Endothelial cell of umbilical vein (primary cell): ENCODE measurements at regions not wholly inside any gene's neighbourhood (a gene's known extent, or its start where the extent isn't known, plus 50 kb on each side); places are given as distances from the start of the nearest gene placed in this dataset.

ENCODE experiments used
- CTCF ChIP-seq, 2 donors: IDR thresholded peaks; 1 replicate in 1 of 2; 2 replicates in 1 of 2; pipeline ENCODE4 v1.5.1; 2011; ENCODE audit warnings: low read length in 2 of 2, mild to moderate bottlenecking in 2 of 2, moderate library complexity in 2 of 2, control low read depth in 1 of 2, inconsistent platforms in 1 of 2, low read depth in 1 of 2; ENCODE audit not compliant: insufficient read depth in 1 of 2; ENCODE audit errors: extremely low read depth in 1 of 2
- EZH2 ChIP-seq: IDR thresholded peaks from 2 replicates; pipeline ENCODE4 v1.6.1; 2012; ENCODE audit warnings: borderline replicate concordance, low read depth, mild to moderate bottlenecking, moderate library complexity, low read length, inconsistent platforms; ENCODE audit not compliant: severe bottlenecking
- FOS ChIP-seq: IDR thresholded peaks from 2 replicates; pipeline ENCODE4 v1.6.1; 2011; ENCODE audit warnings: mild to moderate bottlenecking, low read length, moderate library complexity, borderline replicate concordance; ENCODE audit not compliant: insufficient read depth
- GATA2 ChIP-seq: IDR thresholded peaks from 2 replicates; pipeline ENCODE4 v1.7.0; 2011; ENCODE audit warnings: low read depth, mild to moderate bottlenecking, moderate library complexity, mixed read lengths, low read length; ENCODE audit not compliant: insufficient read length, insufficient read depth
- JUN ChIP-seq: IDR thresholded peaks from 2 replicates; pipeline ENCODE4 v1.6.1; 2011; ENCODE audit warnings: borderline replicate concordance, low read depth; ENCODE audit not compliant: insufficient read length, insufficient read depth
- MAX ChIP-seq: IDR thresholded peaks from 2 replicates; pipeline ENCODE4 v1.6.1; 2011; ENCODE audit not compliant: insufficient read depth, insufficient read length
- MYC ChIP-seq: IDR thresholded peaks from one replicate; pipeline ENCODE4 v1.6.1; 2011; ENCODE audit warnings: mild to moderate bottlenecking, low read depth, low read length
- POLR2A ChIP-seq: IDR thresholded peaks from 2 replicates; pipeline ENCODE4 v1.6.1; 2012; ENCODE audit warnings: low read depth, mild to moderate bottlenecking, control low read depth, low read length
- POLR2AphosphoS5 ChIP-seq: IDR thresholded peaks from 2 replicates; pipeline ENCODE4 v1.6.1; 2012; ENCODE audit warnings: low read depth, mild to moderate bottlenecking, control low read depth, low read length, moderate library complexity; ENCODE audit not compliant: insufficient read depth

GRCh38 chr2:144621266-144621665, 101.3 kb upstream of the ZEB2 start:
- TF ChIP-seq CTCF (IDR thresholded peaks at IDR 0.05; ENCODE audit: extremely low read depth in 1 of 2, insufficient read depth in 1 of 2, low read depth in 1 of 2, low read length in 2 of 2) (no peak), EZH2 (no peak), POLR2AphosphoS5 (no peak), MAX (no peak), JUN (no peak), POLR2A (no peak), FOS (no peak), GATA2 (no peak), MYC (no peak)
